GM21737 (cell line): ENCODE measurements at regions not wholly inside any gene's neighbourhood (a gene's known extent, or its start where the extent isn't known, plus 50 kb on each side); places are given as distances from the start of the nearest gene placed in this dataset.
"Not testable (repeated sequence)": the region's sequence is repeated elsewhere in the genome, so short reads cannot be mapped to it uniquely, and the experiment has no call there.

Experiments used
- ATAC-seq: cut with Tn5 transposase; IDR thresholded peaks from one replicate; pipeline ENCODE4 v1.9.1; 2021; ENCODE audit warnings: mild to moderate bottlenecking, moderate library complexity; ENCODE audit not compliant: unreplicated experiment

DNA sequence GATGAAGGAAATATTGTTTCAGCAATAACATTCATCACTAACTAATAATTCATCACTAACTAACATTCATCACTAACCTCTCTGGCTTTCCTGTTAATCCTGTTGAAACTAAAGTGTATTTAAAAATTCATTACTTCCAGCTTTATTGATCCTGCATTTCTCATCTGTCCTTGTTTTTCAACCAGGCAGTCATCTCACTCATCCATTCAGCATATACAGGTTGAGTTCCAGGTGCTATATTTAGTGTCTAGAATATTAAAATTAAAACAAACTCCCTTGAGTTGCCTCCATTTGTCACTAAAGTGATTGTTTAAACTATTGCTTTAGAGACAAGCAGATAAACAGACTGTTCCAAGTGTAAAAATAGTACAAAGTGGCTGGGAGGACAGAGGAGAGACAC lies 58.1 kb downstream of the ATXN7L3B start:
- ATAC-seq, result no peak

DNA sequence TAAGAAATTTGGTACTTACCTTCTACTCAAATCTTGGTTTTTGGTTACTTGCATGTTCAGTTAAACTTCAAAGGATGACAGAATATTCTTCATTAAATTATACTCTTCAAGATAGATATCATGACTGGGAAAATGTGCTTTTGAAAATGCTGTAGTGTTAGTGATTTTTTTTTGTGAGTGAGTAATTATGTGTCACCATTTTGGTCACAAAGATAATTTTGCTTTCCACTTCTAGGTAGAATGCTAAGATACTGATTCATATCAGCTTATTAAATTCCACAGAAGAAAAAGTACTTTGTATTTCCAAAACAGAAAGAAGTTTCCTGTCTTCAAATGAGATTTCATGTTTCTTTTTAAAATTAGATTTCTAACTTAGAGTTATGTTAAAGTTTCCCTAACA lies 61.2 kb downstream of the ATXN7L3B start:
- ATAC-seq, result no peak

DNA sequence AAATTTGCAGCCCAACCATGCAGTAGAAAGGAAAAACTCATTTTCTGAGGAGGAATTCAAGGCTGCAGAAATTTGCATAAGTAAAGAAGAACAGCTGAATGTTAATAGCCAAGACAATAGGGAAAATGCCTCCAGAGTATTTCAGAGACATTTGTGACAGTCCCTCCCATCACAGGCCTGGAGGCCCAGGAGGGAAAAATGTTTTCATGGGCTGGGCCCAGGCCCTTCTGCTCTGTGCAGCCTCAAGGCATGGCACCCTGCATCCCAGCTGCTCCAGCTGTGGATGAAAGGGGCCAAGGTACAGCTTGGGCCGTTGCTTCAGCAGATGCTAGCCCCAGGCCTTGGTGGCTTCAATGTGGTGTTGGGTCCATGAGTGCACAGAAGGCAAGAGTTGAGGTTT lies 62.3 kb downstream of the ATXN7L3B start:
- no peak for ATAC-seq

DNA sequence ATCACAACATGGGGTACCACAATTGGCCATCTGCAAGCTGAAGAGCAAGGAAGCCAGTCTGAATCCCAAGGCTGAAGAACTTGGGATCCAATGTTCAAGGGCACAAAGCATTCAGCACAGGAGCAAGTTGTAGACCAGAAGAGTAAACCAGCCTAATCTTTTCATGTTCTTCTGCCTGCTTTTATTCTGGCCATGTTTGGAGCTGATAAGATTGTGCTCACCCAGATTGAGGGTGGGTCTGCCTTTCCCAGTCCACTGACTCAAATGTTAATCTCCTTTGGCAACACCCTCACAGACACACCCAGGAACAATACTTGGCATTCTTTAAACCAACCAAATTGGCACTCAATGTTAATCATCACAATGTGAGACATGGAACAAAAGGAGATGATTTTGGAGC lies 63.2 kb downstream of the ATXN7L3B start:
- not testable (repeated sequence) for ATAC-seq

DNA sequence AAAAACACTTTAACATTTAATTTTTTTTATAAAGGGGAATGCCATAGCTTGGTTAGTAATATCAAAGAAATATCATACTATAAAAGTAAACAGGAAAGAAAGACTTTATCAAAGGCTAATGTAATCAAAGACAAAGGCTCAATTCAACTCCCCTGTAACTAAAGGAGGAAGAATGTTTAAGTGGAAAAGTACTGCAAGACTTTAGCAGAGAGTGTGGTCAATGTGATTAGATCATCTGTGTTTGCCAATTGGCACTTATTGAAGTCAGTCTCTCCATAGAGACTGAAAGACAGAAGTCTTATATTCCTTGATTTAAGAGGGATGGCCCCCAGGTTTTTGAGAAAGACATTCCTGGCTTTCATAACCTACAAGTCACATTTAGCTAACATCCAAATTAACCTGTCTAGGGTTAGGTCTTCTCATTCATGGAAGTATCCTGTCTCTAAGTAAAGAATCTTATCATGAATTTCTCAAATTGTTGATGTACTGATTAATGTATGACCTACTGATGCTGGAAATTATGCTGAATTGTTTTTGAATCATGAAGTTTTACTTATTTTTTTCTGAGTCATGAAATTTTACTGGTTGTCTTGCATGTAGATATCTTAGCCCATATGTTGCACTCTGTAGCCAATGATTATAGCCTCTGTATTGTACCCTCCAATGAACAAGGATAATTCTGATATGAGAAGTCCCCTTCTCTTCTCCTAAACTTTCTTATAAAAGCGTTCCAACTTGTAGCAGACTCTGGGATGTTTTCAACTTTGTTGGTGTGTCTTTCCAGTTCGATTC lies 65.4 kb downstream of the ATXN7L3B start:
- no peak for ATAC-seq

DNA sequence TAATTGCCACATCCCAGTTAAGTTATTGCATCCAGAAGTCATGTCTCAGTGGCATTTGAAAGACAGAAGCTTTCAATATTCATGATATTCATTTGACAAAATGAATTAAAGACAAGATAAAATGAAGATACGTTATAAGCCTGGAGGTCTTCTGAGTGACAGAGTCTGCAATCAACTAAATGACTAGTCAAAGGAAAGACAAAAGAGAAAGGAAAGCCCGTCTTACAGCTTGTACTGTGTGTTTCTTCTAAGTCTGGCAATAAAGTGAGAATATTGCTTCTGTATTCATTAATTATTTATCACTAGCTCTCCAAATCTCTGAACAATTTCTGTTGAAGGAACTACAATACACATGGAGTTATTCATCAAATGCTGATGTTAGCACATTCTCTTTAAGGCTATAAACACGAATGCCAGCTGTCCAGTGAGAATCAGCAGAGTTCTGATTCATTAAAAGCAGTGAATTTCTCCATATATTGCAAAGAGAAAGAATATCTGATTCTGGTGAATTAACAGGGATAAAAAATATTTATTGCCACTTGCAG lies 70.7 kb downstream of the ATXN7L3B start:
- ATAC-seq, result no peak

DNA sequence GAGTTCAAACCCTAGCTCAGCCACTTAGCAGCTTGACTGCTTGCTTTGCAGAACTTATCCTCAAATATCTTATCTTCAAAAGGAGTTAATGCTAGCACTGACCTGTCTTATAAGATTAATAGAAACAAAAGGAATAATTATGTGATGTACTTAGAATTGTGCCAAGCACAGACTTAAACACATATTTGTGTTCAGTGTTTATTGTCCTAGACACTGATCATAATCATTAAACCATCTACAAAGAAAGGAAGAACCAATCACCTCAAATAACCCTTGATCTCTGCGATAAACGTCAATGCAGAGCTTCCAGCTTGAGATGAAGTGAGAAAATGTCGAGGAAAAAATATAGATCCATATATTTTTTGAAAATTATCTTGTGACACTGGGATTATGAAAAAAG lies 73.1 kb downstream of the ATXN7L3B start:
- no peak for ATAC-seq

DNA sequence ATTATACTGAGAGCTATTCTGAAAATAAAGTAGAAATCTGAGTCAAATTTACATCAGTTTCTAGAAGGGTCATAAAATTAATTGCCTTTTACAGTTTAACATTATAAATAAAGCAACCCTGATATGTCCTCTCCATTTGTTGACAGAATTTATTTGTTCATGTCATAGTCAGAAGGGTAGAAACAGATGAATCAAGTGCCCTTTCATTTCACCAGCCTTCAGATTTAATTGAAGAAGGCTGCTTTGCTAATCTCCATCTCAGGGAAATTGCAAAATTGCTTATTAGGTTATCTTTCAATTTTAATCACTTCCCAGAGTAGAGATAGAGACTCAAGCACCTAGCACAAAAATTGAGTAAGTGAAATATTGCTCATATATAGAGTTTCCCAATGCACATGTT lies 76.8 kb downstream of the ATXN7L3B start:
- no peak for ATAC-seq

DNA sequence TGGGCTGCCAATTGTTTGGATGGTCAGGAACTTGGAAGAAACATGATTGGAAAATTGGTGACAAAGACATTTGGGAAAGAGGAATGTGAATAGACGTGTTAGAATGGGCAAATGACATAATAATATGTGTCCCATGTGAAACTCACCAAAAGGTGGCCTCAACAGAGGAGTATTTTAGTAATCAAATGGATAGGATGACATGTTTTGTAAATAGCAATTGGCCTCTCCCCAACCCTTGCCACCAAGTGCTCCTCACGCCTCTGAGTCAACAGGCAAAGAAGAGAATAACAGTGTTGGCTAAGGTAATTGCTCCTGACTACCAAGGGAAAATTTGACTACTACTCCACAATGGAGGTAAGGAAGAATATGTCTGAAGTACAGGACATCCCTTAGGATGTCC lies 81.4 kb downstream of the ATXN7L3B start:
- ATAC-seq, result no peak

DNA sequence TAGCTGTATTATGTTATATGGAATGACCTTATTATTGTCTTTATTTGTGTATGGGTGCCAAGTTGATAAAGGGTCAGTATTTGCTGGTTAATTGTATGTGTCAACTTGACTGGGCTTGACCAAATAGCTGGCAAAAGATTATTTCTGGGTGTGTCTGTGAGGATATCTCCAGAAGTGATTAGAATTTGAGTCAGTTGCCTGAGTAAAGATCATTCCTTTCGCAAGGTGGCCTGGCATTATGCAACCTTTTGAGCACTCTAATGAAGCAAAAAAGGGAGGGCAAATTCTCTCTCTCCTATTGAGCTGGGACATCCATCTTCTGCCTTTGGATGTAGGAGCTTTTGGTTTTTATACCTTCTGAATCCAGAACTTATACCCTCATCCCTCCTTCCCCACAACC lies 82.2 kb downstream of the ATXN7L3B start:
- ATAC-seq, result no peak

DNA sequence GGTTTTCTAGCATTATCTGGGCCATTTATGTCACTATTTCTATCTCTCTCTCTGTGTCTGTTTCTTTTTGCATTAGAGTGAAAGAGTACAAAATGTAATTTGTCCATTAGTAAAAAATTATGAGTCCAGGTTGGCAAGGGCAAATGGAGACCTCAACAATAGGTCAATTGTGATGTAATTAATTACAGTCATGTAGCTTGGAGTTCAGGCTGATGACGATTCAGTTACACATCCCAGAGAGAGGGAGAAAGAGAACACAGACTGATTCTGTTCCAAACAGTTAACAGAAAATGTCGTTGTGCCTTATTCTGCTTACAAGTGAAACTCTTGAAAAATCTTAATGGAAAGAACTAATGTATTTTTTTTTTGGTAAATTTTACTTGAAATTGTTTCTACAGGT lies 83.3 kb downstream of the ATXN7L3B start:
- ATAC-seq, result no peak

DNA sequence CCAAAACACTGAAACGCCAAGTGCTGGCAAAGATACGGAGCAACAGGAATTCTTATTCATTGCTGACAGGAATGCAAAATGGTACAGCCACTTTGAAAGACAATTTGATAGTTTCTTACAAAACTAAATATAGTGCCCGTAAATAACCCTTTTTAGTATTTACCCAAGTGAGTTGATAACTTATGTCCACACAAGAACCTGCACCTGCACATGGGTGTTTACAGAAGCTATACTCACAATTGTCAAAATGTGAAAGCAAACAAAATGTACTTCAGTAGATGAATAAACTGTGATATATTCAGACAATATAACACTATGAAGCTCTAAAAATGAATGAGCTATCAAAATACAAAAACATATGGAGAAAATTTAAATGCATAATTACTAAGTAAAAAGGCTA lies 86.6 kb downstream of the ATXN7L3B start:
- ATAC-seq, result no peak

DNA sequence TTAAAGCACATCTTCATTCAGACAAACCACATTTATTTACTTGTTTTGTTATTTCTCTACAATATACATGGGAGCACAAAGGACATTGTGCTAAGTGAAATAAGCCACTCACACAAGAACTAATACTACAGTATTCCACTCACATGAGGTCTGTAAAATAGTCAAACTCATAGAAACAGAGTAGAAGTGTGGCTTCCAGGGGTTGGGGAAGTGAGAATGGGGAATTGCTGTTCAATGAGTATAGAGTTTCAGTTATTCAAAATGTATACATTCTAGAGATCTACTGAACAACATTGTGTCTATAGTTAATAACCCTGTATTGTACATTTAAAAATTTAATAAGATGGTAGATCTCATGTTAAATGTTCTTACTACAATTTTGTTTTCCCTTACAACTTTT lies 88.8 kb downstream of the ATXN7L3B start:
- ATAC-seq, result no peak

DNA sequence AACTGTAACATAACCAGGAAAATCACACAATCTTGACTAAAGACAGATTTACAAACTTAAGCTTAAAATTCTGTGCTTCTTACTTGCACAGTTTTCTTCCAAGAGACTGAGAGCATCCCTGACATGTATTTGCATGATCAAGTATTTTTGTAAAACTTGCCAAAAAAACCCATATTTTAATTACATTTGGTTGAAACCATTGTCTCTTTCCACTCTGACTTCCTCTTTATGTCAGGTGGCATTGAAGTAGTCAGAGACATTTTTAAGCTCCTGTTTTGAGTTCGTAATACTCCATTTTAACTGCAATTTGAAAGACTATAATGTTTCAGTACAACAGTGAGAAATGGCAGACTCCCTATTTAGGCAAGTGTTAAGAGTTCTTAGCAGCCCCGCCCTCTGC lies 103.6 kb downstream of the ATXN7L3B start:
- no peak for ATAC-seq

DNA sequence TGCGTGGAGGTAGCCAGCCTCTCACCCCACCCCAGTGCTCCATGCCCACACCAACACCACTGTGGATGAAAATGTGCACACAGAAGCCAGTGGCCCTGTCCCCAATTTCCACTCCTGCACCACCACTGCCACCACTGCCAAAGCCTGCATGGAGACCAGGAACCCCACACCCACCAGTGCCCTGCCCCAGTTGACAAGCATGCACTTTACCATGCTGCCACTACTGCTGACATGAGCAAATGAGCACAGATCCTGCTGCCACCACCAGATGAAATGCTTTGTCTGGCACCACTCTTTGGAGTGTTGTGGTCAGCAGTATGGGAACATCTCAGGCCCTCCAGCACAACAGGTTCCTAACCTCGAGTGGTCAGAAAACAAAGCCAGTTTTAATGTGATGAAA lies 104.1 kb downstream of the ATXN7L3B start:
- ATAC-seq, result no peak

DNA sequence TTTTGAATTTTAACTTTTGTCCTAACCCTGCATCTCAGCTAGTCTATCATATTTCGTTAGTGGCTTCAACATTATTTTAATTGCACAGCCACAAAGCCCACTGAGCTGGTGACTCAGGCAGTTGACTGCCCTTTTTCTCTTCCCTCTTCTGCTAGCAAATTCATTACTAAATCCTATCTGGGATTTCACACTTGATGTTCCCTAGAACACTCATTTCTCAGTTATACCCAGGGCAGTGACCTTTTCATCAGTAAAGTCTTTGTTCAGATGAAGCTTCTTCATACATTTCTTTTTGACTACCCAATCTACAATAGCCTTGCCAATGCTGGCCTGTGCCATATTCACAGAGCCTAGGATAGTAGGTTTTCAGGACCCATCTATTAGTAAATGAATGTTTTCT lies 107.0 kb downstream of the ATXN7L3B start:
- no peak for ATAC-seq

DNA sequence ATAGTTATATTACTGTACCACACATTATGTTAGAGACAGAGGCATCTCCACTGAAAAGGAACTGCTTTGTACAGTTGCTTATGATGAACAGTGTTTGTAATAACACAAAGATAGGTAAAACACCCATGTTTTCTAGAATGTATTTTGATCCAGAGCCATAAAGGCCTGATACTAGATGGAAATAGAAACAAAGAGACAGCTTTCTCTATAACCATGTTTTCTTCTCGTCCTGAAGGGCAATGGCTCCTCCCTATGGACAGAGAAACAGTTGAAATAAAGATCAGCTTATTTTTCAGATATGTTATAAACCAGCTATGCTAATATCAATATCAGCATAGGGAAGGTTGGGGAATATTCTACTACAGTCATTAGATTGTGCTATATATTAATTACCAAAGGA lies 109.2 kb downstream of the ATXN7L3B start:
- ATAC-seq, result no peak

DNA sequence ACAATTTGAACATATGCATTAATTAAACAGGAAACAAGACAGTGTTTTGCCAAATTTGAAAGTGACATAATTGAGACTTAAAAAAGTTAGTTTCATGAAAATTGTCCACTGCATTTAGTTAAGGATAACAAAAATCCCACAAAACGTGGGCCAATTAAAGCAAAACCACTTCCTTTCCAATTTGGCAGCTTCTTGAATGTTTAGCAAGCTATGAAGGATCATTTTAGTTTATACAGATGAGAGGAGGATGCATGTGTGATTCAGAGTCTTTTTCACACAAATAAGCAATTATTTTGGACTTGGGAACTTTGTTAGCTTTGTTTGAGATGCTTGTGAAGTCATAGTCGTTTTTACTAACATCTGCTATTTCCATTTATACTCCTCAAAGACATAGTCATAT lies 109.6 kb downstream of the ATXN7L3B start:
- no peak for ATAC-seq

DNA sequence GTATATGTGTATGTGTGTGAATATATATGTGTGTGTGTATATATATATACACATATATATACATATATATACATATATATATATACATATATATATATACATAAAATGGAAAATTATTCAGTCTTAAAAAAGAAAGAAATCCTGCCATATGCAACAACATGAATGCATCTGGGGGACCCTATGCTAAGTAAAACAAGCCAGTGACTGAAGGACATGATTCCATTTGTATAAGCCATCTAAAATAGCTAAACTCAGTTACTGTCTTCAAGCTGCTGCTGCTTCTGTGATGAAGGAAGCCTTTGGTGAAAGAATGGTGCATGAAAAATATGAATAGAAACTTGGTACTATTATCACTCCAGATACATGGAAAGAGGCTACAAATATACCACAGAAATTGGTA lies 118.6 kb downstream of the ATXN7L3B start:
- no peak for ATAC-seq

DNA sequence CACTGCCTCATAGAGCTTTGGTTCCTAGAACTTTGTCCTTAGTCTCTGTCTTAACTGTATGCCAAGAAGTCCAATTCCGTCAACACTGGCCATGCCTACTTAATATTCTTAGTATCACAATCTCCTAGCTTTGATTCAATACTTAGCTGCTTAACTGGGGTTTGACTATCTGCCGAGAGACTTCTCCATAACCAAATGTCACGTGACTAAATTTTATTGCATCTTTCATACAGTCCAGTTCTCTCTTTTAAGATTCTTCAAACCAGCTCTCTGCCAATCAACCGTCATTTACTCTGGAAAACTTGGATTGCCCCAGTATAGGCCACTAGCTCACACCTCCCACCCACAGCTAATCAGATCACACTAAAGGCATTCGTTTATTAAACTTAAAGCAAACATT lies 122.8 kb downstream of the ATXN7L3B start:
- no peak for ATAC-seq

DNA sequence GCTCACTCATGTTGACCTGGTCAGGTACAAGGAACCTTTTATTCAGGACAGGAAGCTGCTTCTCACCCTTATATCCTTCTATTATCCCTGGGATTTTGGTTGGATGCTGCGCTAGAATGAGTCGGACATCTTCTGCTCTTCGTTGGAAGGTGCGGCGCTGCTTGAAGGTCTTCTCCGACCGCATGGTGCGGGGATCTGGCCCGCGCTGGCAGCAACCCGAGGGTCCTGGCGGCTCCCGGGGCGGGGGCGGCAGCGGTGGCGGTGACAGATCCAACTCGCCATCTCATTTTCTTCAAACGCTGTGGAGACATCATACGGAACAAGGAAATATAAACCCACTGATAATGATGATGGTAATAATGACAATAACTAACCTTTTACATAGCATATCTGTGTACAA lies 126.3 kb downstream of the ATXN7L3B start:
- ATAC-seq, result no peak

DNA sequence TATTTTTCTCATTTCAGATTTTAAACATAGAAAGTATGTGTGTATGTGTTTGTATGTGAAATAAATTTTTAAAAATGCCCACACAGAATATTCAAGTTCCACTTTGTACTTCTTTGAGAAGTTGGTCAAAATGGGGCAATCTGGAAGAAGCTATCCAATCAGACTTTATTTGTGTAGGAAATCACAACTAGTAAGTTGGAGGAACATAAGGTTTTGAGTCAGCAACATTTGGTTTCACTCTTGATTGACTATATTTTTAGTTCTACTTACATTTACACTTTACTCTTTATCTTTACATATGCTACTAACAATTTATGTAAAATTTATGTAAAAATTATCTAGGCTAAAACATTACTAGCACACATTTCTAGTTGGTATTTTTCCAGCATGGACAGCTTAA lies 128.1 kb downstream of the ATXN7L3B start:
- ATAC-seq, result no peak

DNA sequence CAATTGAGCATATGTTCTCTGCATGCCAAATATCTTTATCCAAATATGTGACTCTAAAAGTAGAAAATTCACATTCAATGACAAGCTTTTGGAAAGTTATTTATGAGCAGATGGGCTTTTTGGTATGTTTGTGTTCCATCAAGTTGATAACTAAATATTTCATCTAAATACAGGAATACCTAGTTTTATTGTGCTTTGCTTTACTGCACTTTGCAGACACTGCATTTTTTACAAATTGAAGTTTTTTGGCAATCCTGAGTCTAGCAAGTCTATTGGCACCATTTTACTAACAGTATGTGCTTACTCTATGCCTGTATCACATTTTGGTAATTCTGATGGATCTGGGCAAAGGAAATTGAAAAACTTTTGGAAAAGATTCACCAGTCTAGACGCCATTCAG lies 133.8 kb downstream of the ATXN7L3B start:
- ATAC-seq, result no peak
